SU-DHL-6 (cell line): ENCODE measurements at regions not wholly inside any gene's neighbourhood (a gene's known extent, or its start where the extent isn't known, plus 50 kb on each side); places are given as distances from the start of the nearest gene placed in this dataset.

Experiments used
- CTCF ChIP-seq: fragments of 200-600 bp; sonication (generic); IDR thresholded peaks from one replicate; pipeline ENCODE4 v1.5.1; 2017; ENCODE audit warnings: antibody characterized with exemption, mild to moderate bottlenecking, low read length, moderate library complexity; ENCODE audit not compliant: insufficient read depth, poor library complexity, severe bottlenecking
- EZH2phosphoT487 ChIP-seq: fragments of 200-600 bp; sonication (generic), shearing (Covaris generic); conservative IDR thresholded peaks from 2 replicates; pipeline ENCODE4 v1.6.1; 2018; ENCODE audit warnings: mild to moderate bottlenecking, antibody characterized with exemption, low read length, moderate library complexity, mixed read lengths

- TF ChIP-seq CTCF, result no peak
- TF ChIP-seq EZH2phosphoT487, result no peak
Measured at GRCh38 chr16:17877821-17878360, 407.1 kb upstream of the XYLT1 start.
